AG10803 (cell line): ENCODE measurements at regions not wholly inside any gene's neighbourhood (a gene's known extent, or its start where the extent isn't known, plus 50 kb on each side); places are given as distances from the start of the nearest gene placed in this dataset.

Source experiments
- DNase-seq: peaks from one replicate; pipeline ENCODE4 v3.0.0; 2010; ENCODE audit warnings: low read depth
- H3K4me3 ChIP-seq: 2 replicates; pipeline ENCODE4 v1.5.1; 2011; ENCODE audit warnings: mild to moderate bottlenecking, low read length, control low read depth
- TF ChIP-seq, protein P1 (sequence below): conservative IDR thresholded peaks from 2 replicates; pipeline ENCODE4 v1.5.1; 2011; ENCODE audit warnings: mild to moderate bottlenecking, low read length, control low read depth, inconsistent platforms

DNA sequence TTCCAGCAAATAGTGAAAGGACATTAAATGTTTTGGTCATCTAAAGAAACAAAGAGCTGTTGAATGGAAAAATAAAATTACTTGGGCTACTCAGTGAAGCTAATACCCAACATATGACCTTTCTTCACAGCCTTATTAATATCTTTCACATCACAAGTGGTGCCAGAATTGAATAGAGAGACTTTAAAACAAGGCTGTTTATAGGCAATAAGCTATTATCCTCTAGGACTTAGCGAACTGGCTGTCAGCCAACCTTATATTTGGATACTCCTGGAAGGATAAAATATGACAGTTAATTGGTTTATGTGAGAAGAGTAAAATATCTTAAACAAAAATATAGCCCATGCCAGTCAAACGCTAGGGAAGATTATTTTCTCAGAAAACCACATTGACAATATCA lies 225.5 kb upstream of the BLID start:
- no peak for DNase-seq
- TF ChIP-seq, protein P1, sequence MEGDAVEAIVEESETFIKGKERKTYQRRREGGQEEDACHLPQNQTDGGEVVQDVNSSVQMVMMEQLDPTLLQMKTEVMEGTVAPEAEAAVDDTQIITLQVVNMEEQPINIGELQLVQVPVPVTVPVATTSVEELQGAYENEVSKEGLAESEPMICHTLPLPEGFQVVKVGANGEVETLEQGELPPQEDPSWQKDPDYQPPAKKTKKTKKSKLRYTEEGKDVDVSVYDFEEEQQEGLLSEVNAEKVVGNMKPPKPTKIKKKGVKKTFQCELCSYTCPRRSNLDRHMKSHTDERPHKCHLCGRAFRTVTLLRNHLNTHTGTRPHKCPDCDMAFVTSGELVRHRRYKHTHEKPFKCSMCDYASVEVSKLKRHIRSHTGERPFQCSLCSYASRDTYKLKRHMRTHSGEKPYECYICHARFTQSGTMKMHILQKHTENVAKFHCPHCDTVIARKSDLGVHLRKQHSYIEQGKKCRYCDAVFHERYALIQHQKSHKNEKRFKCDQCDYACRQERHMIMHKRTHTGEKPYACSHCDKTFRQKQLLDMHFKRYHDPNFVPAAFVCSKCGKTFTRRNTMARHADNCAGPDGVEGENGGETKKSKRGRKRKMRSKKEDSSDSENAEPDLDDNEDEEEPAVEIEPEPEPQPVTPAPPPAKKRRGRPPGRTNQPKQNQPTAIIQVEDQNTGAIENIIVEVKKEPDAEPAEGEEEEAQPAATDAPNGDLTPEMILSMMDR: no peak
- H3K4me3 ChIP-seq: no peak overlapping the region

DNA sequence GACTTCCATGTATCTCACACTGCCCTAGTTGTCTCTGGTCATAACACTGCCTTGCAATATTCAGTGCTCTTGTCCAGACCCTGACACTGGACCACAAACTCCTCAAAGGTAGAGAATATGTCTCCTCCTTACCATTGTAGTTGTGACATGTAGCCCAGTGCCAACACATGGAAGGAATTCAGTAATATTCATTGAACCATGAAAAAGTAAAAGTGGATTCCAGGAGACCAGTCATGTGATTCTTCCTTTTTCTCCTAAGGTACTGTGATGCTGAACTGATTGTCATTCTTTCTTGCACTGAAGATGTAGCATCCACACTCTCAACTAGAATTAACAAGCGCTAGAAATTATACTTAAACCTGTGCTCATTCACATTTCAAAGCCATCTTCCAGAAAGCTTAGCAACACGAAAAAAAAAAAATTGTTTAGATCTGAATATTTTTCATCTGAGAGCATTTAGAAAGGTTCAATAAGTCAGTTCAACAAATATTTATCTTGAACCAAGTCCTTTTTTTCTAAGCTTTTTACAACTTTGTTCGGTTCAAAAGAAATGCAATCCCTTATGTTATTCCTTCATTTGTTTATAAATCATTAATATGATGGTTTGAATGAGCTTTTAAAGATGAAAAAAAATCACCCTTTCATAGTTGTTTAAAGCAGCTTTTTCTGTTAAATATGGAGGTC lies 224.7 kb upstream of the BLID start:
- TF ChIP-seq, protein P1: no peak
- no peak for DNase-seq
- no peak overlapping the region for H3K4me3 ChIP-seq

DNA sequence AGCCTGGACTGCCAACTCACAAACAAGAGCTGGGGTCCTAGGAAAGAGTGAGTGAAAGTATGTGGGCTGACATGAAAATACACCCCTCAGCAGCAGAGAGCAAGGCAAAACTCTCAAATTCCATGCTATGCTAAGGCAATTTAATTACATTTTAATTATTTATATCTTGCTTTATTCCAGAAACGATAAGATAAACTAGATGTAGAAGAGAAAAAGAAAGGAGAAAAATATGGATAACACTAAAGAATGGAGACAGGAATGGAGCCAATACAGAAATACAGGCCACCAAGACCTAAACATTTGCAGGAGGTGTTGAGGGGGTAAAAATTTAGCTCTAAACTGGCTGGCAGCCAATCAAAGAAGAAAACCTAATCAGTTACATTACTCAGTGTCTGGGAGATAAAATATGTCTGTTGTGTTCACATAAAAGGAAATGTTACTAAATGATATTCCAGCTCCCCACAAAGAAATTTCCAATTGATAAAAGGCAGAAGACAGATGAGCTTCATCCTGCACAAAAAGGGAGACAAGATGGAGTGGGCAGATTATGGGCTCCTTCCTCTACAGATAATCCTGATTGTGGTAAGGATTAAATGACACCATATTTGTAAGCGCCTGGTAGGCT lies 223.5 kb upstream of the BLID start:
- TF ChIP-seq, protein P1: no peak
- no peak overlapping the region for H3K4me3 ChIP-seq
- DNase-seq: no peak

DNA sequence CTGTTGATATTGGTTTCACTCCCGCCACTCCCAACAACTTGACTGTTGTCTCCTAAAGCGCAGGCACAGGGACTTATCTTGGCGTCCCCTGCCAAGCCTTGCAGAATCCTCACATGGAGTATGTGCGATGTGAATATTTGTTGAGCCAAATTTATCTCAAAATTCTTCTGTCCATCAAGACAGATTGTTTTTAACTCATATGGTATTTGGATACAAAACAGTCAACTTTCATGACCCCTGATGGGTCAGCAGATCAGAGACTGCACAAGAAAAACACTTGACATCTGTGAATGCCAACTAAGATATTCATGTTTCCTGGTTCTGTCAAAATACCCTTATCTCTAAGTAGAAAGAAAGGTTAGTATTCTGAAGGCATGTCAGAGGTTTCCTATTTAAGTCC lies 221.7 kb upstream of the BLID start:
- no peak for DNase-seq
- H3K4me3 ChIP-seq: no peak overlapping the region
- TF ChIP-seq, protein P1: no peak

DNA sequence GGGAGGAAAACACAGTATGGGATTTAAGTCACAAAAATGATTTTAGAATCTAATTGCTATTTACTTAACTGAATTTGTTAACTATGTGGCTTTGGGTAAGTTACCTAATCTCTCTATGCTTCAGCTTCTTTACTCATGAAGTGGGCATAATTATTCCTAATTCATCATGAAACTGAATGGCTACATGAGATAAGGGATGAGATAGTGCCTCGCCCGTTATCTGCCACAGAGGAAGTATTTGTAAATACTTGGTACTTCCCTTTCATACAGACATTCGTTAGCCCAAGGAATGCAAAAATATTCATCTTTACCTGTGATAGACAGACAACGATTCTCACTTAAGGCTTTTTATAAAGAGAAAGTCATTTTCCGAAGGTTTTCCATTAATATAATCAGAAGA lies 221.2 kb upstream of the BLID start:
- TF ChIP-seq, protein P1: no peak
- no peak for DNase-seq
- no peak overlapping the region for H3K4me3 ChIP-seq

DNA sequence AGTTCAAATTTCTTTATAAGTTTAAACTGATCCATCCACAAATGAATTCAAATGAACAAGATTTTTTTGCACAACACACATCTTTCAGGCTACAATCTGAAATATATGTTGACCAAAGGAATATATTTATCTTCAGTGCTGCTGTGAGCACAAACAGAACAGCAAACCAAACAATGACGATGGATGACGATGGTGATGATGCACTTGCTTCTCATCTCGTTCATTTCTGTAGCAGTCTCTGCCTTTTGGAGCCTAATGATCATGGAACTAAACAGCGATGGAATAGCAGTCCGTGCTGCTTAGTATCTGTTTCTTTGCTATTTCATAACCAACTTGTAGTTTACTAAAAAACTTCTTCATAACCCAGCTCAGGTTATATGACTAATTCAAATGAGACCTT lies 220.7 kb upstream of the BLID start:
- no peak overlapping the region for H3K4me3 ChIP-seq
- DNase-seq: no peak
- TF ChIP-seq, protein P1: no peak
